ENCODE measurements at regions not wholly inside any gene's neighbourhood (a gene's known extent, or its start where the extent isn't known, plus 50 kb on each side); places are given as distances from the start of the nearest gene placed in this dataset.

DNA sequence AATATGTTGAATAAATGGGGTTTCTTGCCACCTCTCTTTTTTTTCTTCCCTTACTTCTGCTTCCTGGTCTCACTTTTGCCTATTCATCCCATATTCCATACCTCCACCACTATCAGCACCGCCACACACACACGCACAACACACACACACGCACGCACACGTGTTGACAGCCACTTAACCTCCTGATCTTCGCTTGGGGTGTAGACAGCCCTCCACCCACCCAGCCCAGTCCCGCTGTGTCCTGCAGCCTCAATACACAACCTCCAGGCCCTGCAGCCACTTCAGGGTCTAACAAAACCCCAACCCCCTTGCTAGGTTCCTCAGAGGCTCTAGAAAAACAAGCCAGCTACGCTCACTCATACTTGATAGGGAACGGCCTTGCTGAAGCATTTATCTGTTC, 72.3 kb downstream of the LINC00237 start:
- no peak for DNase-seq

- DNase-seq: no peak
Observed at GRCh38 chr20:21031666-21032065, 74.5 kb downstream of the LINC00237 start.

GRCh38 chr20:21029341-21029740, 76.8 kb downstream of the LINC00237 start:
- no peak for DNase-seq

- DNase-seq: no peak
Observed at GRCh38 chr20:21028921-21029320, 77.2 kb downstream of the LINC00237 start.

DNA sequence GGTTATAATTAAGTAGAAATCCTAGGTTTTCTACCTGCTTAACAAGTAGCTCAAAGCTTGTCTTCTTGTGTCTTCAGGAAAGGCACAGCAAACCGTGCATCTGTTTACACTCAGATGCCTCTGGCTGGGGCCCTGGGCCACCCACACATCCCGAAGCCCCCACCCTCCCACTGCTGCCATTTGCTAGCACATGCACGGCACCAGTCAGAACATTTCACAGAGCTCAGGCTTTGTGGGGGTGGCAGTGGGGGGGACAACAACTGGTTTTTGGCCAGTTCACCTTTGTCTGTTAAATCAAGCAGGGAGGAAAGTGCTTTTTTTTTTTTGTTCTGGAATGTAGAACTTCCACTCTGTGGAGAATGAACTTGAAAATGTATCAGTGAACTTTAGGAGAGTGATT, 77.7 kb downstream of the LINC00237 start:
- DNase-seq: no peak

DNA sequence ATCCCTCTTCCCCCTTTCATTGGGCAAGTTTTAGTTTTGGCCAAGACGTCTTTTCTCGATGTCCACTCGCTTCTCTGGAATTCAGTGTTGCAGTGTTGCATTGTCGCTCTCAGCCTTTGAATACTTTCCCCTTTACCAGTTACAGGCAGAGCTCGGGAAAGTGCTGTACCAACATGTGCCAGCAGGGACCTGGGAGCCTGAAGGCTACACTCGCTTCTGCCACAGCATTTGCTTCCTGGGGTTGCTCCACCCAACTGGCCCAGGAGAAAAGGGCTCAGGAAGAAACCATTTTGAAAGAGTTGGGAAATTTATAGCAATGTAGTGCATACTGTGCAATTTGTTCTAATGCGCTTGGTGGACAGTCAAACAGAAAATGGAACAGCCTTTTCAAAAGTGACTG, 78.6 kb downstream of the LINC00237 start:
- DNase-seq: no peak

GRCh38 chr20:21026951-21027350, 79.2 kb downstream of the LINC00237 start:
- no peak for DNase-seq

- DNase-seq: no peak
Observed at GRCh38 chr20:21024420-21024819, 81.7 kb downstream of the LINC00237 start.

GRCh38 chr20:21022925-21023324, 83.2 kb downstream of the LINC00237 start:
- no peak for DNase-seq

DNA sequence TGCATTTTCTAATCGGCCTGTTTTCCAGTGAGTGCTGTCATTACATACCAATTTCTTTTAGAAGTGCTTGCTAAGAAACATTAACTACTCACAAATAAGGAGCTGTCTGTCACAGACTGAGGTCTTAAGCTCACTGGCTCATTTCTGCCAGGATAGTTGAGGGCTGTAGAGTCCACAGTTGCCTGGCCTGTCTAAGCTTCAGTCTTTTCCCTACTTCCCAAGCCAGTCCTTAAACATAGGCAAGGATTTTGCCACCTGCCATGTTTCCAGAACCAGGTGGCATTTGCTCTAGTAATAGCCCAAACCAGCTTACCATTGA, 84.7 kb downstream of the LINC00237 start:
- DNase-seq: no peak

DNA sequence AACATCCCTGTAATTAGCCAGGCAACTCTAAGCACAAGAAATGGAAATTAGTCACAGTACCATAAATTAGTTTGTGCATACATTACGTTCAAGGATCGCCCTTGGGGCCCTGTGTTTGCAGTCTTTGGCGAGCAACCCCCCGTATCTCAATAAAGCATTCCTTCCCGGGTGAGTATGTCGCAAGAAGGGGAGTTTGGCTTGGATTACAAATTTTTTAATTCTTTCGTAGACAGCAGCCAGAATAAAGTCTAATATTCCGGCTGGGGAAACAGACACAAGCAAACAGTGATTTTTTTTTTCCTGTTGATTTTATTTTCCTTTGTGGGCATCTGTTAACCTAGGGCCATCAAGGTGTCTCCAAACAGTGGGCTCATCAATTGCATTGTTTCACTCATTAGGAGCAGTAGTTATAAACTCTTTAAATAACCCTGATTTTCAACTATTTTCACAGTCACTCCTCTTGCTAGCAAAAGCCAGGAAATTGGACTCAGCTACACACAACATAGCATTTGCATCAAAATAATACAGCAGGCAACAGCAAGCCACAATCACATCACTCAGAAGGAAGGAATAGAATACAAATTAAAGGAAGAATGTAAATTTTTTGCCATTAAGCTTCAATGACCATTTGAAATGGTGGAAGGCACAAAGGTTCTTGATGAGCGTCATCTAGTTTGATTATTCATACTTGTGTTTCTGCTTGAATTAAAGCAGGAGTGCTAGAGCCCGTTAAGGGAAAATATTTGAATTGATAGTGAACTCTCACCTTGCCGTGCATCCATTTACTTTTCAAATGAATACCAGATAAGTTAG, 85.3 kb downstream of the LINC00237 start:
- DNase-seq: no peak

- DNase-seq: no peak
Observed at GRCh38 chr20:21019814-21020658, 86.1 kb downstream of the LINC00237 start.

DNA sequence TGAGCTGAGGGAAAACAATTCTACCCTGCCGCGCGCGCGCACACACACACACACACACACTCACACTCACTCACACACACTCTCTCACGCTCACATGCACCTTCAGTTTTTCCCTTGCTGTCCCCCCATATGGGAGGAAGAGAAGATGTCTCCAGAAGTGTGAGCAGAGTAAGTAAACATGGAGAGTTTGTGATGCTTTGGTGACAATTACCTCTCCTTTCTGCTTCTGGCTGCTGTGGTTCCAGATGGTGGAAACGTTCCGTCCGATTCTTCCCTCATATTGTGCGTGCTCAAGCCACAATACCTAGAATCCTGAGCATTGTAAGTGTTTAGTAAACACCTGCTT, 86.7 kb downstream of the LINC00237 start:
- no peak for DNase-seq

GRCh38 chr20:21018576-21018975, 87.6 kb downstream of the LINC00237 start:
- DNase-seq: no peak

DNA sequence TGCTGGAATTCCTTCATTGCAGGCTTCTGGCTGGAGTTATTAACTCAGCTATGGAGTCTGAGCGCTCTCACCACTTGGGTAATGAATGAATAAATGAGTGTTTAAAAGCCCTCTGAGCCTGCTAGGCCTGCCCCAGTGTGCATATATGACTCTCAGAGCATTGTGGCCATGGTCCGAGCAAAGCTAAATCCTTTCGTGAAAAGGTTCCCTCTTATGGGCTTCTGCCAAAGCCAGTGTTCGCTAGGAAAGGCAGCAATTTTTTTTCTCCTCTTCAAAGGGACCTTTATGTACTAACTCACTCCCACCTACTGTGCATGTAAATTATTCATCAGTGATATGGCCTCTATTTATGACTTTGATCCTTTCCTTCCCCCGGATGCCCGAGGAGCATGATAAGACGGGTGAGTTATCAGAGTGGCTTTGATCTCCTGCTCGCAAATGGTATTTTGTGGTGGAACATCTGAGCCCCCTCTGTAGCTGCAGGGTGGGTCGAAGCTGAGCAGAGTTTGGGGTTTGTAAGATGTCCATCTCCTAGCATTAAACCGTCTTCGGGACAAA, 88.6 kb downstream of the LINC00237 start:
- DNase-seq: no peak

DNA sequence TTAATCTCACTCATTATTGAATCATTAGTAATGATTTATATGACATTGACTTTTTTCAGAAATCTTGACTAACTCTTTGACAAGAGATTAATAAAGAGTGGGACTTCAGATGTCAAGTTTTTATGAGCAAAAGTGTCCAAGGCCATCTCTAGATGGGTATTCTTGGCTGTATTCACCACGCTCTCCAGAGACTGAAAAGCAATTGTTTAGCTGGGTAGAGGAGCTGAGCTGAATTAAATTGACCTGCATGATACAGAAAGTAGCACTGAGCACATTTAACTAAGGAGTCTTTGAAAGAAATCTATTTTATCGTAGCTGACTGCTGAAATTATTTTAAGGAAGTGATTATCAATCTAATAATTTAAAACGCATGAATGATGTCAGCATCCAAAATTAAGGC, 89.4 kb downstream of the LINC00237 start:
- no peak for DNase-seq

DNA sequence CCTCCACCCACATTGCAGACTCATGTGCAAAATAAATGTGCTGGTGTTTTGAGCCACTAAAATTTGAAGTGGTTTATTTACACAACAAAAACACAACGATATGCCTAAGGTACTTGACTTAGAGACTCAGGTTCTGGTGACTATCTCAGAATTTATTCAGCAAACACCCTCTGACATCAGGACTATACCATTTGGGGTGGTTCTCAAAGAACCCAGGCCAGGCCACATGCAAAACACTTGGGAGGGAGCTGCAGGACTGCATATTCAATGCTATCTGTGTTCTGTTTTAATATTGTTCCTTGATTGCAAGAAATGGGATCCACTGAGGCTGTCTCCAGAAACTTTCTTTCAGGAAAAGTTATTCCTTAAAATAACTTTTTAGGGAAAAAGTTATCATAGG, 91.6 kb downstream of the LINC00237 start:
- no peak for DNase-seq

GRCh38 chr20:21008951-21009350, 97.2 kb downstream of the LINC00237 start:
- no peak for DNase-seq

GRCh38 chr20:21006611-21007010, 99.5 kb downstream of the LINC00237 start:
- no peak for DNase-seq

- no peak for DNase-seq
Observed at GRCh38 chr20:21004386-21005076, 101.6 kb downstream of the LINC00237 start.

GRCh38 chr20:21003902-21004301, 102.3 kb downstream of the LINC00237 start:
- no peak for DNase-seq

DNA sequence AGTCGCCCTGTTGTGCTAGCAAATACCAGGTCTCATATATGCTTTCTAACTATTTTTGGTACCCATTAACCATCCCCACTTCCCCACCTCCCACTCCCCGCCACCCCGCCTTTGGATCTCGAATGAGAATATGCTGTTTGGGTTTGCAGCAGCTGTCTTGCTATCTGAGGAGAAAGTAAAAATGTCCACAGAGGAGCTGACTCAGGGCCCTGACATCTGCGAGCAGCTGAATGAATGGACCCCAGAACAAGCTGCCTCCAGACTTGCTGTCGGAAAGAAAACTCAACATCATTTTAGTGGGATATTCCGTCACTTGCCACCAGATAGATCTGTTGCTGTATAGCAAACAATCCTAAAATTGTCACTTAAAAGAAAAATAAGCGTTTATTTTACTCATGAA, 103.7 kb downstream of the LINC00237 start:
- DNase-seq: no peak

DNA sequence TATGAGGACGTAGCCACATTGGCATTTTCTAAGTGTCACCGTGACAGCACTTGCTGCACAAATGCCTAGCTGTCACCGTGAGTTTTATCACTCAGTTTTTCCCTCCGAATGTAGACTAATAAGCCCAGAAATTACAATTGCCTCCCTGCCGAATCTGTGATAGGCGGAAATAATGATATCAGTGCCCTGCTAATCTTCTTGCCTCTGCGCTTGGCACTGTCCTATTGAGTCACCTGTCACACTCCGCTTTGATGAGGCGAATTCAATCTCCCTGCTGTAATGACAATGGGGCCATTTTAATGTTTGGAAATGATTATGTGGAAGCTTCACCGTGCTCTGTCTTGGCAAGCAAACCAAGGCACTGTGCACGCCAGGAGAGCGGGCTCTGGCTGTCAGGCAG, 112.8 kb downstream of the LINC00237 start:
- DNase-seq: no peak
